Hematopoietic multipotent progenitor cell (in vitro differentiated cells): ENCODE measurements at regions not wholly inside any gene's neighbourhood (a gene's known extent, or its start where the extent isn't known, plus 50 kb on each side); places are given as distances from the start of the nearest gene placed in this dataset.

ENCODE experiments used
- DNase-seq, 3 donors: peaks; one replicate each; pipeline ENCODE4 v3.0.0-alpha.2; 2011 to 2015; ENCODE audit warnings: low read depth in 2 of 3, low spot score in 2 of 3

GRCh38 chr13:111992911-111993310 lies 74.0 kb upstream of the SOX1 start:
- no peak for DNase-seq

- DNase-seq, result no peak
These were observed 73.3 kb upstream of the SOX1 start for GRCh38 chr13:111993691-111994090.

GRCh38 chr13:111994578-111994977 lies 72.4 kb upstream of the SOX1 start:
- DNase-seq, result no peak

- no peak for DNase-seq
These were observed 67.6 kb upstream of the SOX1 start for GRCh38 chr13:111999352-111999751.

- DNase-seq, result no peak
These were observed 66.1 kb upstream of the SOX1 start for GRCh38 chr13:112000888-112001287.

GRCh38 chr13:112001571-112001970 lies 65.4 kb upstream of the SOX1 start:
- no peak for DNase-seq

- DNase-seq, result no peak
These were observed 63.6 kb upstream of the SOX1 start for GRCh38 chr13:112003396-112003795.

- DNase-seq, result no peak
These were observed 63.0 kb upstream of the SOX1 start for GRCh38 chr13:112003941-112004340.

GRCh38 chr13:112005925-112006324 lies 61.0 kb upstream of the SOX1 start:
- DNase-seq, result no peak

- DNase-seq, result no peak
These were observed 59.8 kb upstream of the SOX1 start for GRCh38 chr13:112007191-112007590.

GRCh38 chr13:112010714-112011113 lies 56.2 kb upstream of the SOX1 start:
- no peak for DNase-seq

GRCh38 chr13:112012016-112012704 lies 54.8 kb upstream of the SOX1 start:
- DNase-seq, result no peak

- DNase-seq, result no peak
These were observed 54.3 kb upstream of the SOX1 start for GRCh38 chr13:112012705-112013085.

GRCh38 chr13:112013665-112014064 lies 53.3 kb upstream of the SOX1 start:
- no peak for DNase-seq

GRCh38 chr13:112014857-112015256 lies 52.1 kb upstream of the SOX1 start:
- no peak for DNase-seq
